ENCODE measurements at regions not wholly inside any gene's neighbourhood (a gene's known extent, or its start where the extent isn't known, plus 50 kb on each side); places are given as distances from the start of the nearest gene placed in this dataset.

DNA sequence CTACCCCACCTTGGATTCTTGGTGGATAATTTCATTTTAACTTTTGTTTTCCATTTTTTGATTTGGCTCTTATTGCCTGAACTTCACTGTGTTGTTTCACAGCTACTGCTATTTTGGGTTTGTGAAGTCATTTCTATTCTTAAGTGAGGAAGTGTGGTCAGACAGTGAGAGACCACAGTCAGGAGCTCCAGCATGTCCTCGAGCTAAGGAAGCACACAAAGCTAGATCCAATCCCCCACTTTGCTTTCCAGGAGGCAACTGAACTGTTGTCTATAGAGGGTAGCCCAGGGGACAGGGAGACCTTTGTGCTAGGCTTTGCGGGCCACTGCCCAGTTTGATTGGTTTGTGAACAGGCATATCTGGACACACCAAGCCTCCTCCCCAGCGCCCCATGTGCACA lies 251.8 kb upstream of the KIRREL3 start:
- H3K9me3 Mint-ChIP-seq: no peaks in the 10 kb centered on the region
- TF ChIP-seq EZH2 (IDR thresholded peaks at IDR 0.05; ENCODE audit: low read depth, unreplicated experiment) (no peak), JUNB (IDR thresholded peaks at IDR 0.05; ENCODE audit: unreplicated experiment) (no peak), CREB1 (CRISPR knock-in tag; IDR thresholded peaks at IDR 0.05; ENCODE audit: low read depth) (no peak), ZNF331 (CRISPR knock-in tag; IDR thresholded peaks at IDR 0.05; ENCODE audit: low read depth) (no peak), POLR2AphosphoS5 (IDR thresholded peaks at IDR 0.05; ENCODE audit: low read depth) (no peak), NANOG (IDR thresholded peaks at IDR 0.05; ENCODE audit: borderline replicate concordance) (no peak), STAT1 (IDR thresholded peaks at IDR 0.05; ENCODE audit: unreplicated experiment) (no peak), EZH2phosphoT487 (IDR thresholded peaks at IDR 0.05; ENCODE audit: unreplicated experiment) (no peak), ZNF114 (CRISPR knock-in tag; IDR thresholded peaks at IDR 0.05) (no peak)
- TF ChIP-seq, protein P1, sequence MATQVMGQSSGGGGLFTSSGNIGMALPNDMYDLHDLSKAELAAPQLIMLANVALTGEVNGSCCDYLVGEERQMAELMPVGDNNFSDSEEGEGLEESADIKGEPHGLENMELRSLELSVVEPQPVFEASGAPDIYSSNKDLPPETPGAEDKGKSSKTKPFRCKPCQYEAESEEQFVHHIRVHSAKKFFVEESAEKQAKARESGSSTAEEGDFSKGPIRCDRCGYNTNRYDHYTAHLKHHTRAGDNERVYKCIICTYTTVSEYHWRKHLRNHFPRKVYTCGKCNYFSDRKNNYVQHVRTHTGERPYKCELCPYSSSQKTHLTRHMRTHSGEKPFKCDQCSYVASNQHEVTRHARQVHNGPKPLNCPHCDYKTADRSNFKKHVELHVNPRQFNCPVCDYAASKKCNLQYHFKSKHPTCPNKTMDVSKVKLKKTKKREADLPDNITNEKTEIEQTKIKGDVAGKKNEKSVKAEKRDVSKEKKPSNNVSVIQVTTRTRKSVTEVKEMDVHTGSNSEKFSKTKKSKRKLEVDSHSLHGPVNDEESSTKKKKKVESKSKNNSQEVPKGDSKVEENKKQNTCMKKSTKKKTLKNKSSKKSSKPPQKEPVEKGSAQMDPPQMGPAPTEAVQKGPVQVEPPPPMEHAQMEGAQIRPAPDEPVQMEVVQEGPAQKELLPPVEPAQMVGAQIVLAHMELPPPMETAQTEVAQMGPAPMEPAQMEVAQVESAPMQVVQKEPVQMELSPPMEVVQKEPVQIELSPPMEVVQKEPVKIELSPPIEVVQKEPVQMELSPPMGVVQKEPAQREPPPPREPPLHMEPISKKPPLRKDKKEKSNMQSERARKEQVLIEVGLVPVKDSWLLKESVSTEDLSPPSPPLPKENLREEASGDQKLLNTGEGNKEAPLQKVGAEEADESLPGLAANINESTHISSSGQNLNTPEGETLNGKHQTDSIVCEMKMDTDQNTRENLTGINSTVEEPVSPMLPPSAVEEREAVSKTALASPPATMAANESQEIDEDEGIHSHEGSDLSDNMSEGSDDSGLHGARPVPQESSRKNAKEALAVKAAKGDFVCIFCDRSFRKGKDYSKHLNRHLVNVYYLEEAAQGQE (IDR thresholded peaks at IDR 0.05; ENCODE audit: unreplicated experiment): no peak
- TF ChIP-seq, protein P2, sequence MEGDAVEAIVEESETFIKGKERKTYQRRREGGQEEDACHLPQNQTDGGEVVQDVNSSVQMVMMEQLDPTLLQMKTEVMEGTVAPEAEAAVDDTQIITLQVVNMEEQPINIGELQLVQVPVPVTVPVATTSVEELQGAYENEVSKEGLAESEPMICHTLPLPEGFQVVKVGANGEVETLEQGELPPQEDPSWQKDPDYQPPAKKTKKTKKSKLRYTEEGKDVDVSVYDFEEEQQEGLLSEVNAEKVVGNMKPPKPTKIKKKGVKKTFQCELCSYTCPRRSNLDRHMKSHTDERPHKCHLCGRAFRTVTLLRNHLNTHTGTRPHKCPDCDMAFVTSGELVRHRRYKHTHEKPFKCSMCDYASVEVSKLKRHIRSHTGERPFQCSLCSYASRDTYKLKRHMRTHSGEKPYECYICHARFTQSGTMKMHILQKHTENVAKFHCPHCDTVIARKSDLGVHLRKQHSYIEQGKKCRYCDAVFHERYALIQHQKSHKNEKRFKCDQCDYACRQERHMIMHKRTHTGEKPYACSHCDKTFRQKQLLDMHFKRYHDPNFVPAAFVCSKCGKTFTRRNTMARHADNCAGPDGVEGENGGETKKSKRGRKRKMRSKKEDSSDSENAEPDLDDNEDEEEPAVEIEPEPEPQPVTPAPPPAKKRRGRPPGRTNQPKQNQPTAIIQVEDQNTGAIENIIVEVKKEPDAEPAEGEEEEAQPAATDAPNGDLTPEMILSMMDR (conservative IDR thresholded peaks at IDR 0.05; ENCODE audit: low read depth in 2 of 2): no peak
- TF ChIP-seq, protein P3, sequence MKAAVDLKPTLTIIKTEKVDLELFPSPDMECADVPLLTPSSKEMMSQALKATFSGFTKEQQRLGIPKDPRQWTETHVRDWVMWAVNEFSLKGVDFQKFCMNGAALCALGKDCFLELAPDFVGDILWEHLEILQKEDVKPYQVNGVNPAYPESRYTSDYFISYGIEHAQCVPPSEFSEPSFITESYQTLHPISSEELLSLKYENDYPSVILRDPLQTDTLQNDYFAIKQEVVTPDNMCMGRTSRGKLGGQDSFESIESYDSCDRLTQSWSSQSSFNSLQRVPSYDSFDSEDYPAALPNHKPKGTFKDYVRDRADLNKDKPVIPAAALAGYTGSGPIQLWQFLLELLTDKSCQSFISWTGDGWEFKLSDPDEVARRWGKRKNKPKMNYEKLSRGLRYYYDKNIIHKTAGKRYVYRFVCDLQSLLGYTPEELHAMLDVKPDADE (IDR thresholded peaks at IDR 0.05): no peak
- TF ChIP-seq, protein P4, sequence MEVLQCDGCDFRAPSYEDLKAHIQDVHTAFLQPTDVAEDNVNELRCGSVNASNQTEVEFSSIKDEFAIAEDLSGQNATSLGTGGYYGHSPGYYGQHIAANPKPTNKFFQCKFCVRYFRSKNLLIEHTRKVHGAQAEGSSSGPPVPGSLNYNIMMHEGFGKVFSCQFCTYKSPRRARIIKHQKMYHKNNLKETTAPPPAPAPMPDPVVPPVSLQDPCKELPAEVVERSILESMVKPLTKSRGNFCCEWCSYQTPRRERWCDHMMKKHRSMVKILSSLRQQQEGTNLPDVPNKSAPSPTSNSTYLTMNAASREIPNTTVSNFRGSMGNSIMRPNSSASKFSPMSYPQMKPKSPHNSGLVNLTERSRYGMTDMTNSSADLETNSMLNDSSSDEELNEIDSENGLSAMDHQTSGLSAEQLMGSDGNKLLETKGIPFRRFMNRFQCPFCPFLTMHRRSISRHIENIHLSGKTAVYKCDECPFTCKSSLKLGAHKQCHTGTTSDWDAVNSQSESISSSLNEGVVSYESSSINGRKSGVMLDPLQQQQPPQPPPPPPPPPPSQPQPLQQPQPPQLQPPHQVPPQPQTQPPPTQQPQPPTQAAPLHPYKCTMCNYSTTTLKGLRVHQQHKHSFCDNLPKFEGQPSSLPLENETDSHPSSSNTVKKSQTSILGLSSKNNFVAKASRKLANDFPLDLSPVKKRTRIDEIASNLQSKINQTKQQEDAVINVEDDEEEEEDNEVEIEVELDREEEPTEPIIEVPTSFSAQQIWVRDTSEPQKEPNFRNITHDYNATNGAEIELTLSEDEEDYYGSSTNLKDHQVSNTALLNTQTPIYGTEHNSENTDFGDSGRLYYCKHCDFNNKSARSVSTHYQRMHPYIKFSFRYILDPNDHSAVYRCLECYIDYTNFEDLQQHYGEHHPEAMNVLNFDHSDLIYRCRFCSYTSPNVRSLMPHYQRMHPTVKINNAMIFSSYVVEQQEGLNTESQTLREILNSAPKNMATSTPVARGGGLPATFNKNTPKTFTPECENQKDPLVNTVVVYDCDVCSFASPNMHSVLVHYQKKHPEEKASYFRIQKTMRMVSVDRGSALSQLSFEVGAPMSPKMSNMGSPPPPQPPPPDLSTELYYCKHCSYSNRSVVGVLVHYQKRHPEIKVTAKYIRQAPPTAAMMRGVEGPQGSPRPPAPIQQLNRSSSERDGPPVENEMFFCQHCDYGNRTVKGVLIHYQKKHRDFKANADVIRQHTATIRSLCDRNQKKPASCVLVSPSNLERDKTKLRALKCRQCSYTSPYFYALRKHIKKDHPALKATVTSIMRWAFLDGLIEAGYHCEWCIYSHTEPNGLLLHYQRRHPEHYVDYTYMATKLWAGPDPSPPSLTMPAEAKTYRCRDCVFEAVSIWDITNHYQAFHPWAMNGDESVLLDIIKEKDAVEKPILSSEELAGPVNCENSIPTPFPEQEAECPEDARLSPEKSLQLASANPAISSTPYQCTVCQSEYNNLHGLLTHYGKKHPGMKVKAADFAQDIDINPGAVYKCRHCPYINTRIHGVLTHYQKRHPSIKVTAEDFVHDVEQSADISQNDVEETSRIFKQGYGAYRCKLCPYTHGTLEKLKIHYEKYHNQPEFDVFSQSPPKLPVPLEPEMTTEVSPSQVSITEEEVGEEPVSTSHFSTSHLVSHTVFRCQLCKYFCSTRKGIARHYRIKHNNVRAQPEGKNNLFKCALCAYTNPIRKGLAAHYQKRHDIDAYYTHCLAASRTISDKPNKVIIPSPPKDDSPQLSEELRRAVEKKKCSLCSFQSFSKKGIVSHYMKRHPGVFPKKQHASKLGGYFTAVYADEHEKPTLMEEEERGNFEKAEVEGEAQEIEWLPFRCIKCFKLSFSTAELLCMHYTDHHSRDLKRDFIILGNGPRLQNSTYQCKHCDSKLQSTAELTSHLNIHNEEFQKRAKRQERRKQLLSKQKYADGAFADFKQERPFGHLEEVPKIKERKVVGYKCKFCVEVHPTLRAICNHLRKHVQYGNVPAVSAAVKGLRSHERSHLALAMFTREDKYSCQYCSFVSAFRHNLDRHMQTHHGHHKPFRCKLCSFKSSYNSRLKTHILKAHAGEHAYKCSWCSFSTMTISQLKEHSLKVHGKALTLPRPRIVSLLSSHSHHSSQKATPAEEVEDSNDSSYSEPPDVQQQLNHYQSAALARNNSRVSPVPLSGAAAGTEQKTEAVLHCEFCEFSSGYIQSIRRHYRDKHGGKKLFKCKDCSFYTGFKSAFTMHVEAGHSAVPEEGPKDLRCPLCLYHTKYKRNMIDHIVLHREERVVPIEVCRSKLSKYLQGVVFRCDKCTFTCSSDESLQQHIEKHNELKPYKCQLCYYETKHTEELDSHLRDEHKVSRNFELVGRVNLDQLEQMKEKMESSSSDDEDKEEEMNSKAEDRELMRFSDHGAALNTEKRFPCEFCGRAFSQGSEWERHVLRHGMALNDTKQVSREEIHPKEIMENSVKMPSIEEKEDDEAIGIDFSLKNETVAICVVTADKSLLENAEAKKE (CRISPR knock-in tag; IDR thresholded peaks at IDR 0.05): no peak
- Histone ChIP-seq H3K4me3 (no peak overlapping the region), H3K4me2 (no peak overlapping the region), H3K79me2 (replicated peaks; ENCODE audit: insufficient read depth) (no peaks in the 10 kb centered on the region), H2AFZ (no peak overlapping the region), H3K27ac (ENCODE audit: low read depth) (no peak overlapping the region), H3K36me3 (ENCODE audit: insufficient read depth) (no peaks in the 10 kb centered on the region), H3F3A (replicated peaks; ENCODE audit: low read depth) (no peaks in the 10 kb centered on the region), H4K20me1 (replicated peaks; ENCODE audit: insufficient read depth) (no peaks in the 10 kb centered on the region), H3K4me1 (ENCODE audit: insufficient read depth) (no peaks in the 10 kb centered on the region), H3K27me3 (ENCODE audit: insufficient read depth) (no peaks in the 10 kb centered on the region), H3K9me2 (ENCODE audit: insufficient read depth) (0 out of 2 replicates have a peak, but pooled peaks cover 3% of the 10 kb centered on the region)
- DNase-seq (ENCODE audit: low spot score): no peak
- no peaks in the 10 kb centered on the region for H3K36me3 Mint-ChIP-seq (ENCODE audit: low read depth)
- H3K4me1 Mint-ChIP-seq: peaks cover 9% of the 10 kb centered on the region; the same call in 2 of the 3 replicates
- no peak for ATAC-seq
- H3K4me3 Mint-ChIP-seq: no peak overlapping the region
- H3K27ac Mint-ChIP-seq: no peak overlapping the region
- H3K27me3 Mint-ChIP-seq (ENCODE audit: insufficient read depth, low read depth, poor library complexity): peaks cover 4% of the 10 kb centered on the region

All from GM23338 (cell line).